CMK (cell line): ENCODE measurements at regions not wholly inside any gene's neighbourhood (a gene's known extent, or its start where the extent isn't known, plus 50 kb on each side); places are given as distances from the start of the nearest gene placed in this dataset.

ENCODE experiments used
- DNase-seq: peaks from one replicate; pipeline ENCODE4 v3.0.0-alpha.2; 2010; ENCODE audit warnings: low read depth

- DNase-seq = no peak
These were observed 788.4 kb upstream of the FAM98A start for GRCh38 chr2:34387536-34387935.

- no peak for DNase-seq
These were observed 780.5 kb upstream of the FAM98A start for GRCh38 chr2:34379586-34379985.

- DNase-seq = no peak
These were observed 774.6 kb upstream of the FAM98A start for GRCh38 chr2:34373586-34374233.

GRCh38 chr2:34372967-34373366 lies 773.9 kb upstream of the FAM98A start:
- DNase-seq = no peak

- no peak for DNase-seq
These were observed 772.6 kb upstream of the FAM98A start for GRCh38 chr2:34371711-34372110.

- no peak for DNase-seq
These were observed 769.2 kb upstream of the FAM98A start for GRCh38 chr2:34368304-34368703.

GRCh38 chr2:34365932-34366331 lies 766.8 kb upstream of the FAM98A start:
- no peak for DNase-seq

- no peak for DNase-seq
These were observed 766.4 kb upstream of the FAM98A start for GRCh38 chr2:34365512-34365911.

GRCh38 chr2:34353509-34354113 lies 754.5 kb upstream of the FAM98A start:
- no peak for DNase-seq

- no peak for DNase-seq
These were observed 750.4 kb upstream of the FAM98A start for GRCh38 chr2:34349527-34349926.

GRCh38 chr2:34345030-34345429 lies 745.9 kb upstream of the FAM98A start:
- DNase-seq = no peak

- no peak for DNase-seq
These were observed 741.2 kb upstream of the FAM98A start for GRCh38 chr2:34340307-34340706.

GRCh38 chr2:34337735-34338134 lies 738.6 kb upstream of the FAM98A start:
- DNase-seq = no peak

- DNase-seq = no peak
These were observed 733.7 kb upstream of the FAM98A start for GRCh38 chr2:34332813-34333212.

GRCh38 chr2:34320056-34320455 lies 721.0 kb upstream of the FAM98A start:
- DNase-seq = no peak

GRCh38 chr2:34317797-34318196 lies 718.7 kb upstream of the FAM98A start:
- DNase-seq = no peak

- no peak for DNase-seq
These were observed 717.7 kb upstream of the FAM98A start for GRCh38 chr2:34316788-34317187.

- no peak for DNase-seq
These were observed 712.7 kb upstream of the FAM98A start for GRCh38 chr2:34311816-34312215.

- no peak for DNase-seq
These were observed 709.0 kb upstream of the FAM98A start for GRCh38 chr2:34308140-34308539.

GRCh38 chr2:34307636-34308035 lies 708.5 kb upstream of the FAM98A start:
- no peak for DNase-seq

- no peak for DNase-seq
These were observed 707.6 kb upstream of the FAM98A start for GRCh38 chr2:34306745-34307144.

GRCh38 chr2:34305587-34305986 lies 706.5 kb upstream of the FAM98A start:
- no peak for DNase-seq

GRCh38 chr2:34294961-34295360 lies 695.9 kb upstream of the FAM98A start:
- DNase-seq = no peak

- DNase-seq = no peak
These were observed 692.0 kb upstream of the FAM98A start for GRCh38 chr2:34291076-34291475.
